ENCODE measurements at regions not wholly inside any gene's neighbourhood (a gene's known extent, or its start where the extent isn't known, plus 50 kb on each side); places are given as distances from the start of the nearest gene placed in this dataset.

DNA sequence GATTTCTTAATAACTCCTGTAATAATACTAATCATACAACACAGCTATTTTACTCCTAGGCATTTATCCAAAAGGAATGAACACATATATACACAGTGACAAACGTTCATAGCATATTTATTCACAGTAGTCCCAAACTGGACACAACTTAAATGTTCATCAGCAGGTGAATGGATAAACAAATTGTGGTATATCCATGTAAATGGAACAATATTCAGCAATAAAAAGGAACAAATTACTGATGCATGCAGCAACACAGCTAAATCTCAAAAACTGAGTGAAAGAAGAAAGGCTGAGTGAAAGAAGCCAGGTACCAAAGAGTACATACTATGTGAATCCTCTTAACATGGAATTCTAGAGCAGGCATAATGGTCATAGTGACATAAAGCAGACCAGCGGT is 242.7 kb upstream of the USP24 start:
- TF ChIP-seq, protein P1, sequence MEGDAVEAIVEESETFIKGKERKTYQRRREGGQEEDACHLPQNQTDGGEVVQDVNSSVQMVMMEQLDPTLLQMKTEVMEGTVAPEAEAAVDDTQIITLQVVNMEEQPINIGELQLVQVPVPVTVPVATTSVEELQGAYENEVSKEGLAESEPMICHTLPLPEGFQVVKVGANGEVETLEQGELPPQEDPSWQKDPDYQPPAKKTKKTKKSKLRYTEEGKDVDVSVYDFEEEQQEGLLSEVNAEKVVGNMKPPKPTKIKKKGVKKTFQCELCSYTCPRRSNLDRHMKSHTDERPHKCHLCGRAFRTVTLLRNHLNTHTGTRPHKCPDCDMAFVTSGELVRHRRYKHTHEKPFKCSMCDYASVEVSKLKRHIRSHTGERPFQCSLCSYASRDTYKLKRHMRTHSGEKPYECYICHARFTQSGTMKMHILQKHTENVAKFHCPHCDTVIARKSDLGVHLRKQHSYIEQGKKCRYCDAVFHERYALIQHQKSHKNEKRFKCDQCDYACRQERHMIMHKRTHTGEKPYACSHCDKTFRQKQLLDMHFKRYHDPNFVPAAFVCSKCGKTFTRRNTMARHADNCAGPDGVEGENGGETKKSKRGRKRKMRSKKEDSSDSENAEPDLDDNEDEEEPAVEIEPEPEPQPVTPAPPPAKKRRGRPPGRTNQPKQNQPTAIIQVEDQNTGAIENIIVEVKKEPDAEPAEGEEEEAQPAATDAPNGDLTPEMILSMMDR (IDR thresholded peaks at IDR 0.05): no peak
- TF ChIP-seq POLR2A (IDR thresholded peaks at IDR 0.05): no peak
